ENCODE measurements at regions not wholly inside any gene's neighbourhood (a gene's known extent, or its start where the extent isn't known, plus 50 kb on each side); places are given as distances from the start of the nearest gene placed in this dataset.

DNA sequence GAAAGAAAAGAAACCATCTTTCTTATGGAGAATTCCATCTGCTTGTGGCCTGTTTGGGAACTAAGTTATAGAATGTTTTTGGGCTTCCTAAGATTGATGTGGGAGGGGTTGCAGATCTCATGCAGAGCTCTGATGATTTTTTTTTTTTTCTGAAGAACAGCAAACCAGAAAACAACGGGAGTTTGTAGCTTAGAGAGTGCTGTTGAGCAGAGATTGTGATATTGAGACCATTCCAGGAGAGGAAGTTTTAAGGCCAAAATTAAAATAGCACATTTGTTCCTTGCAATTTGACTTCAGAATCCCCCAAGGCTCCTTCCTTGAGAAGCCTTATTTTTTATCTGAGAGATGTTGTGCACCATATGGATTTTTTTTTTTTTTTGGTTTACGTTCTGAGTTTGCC is 159.5 kb upstream of the NRP1 start:
- no peaks in the 10 kb centered on the region for H3K36me3 Mint-ChIP-seq (ENCODE audit: insufficient read depth, unreplicated experiment)
- DNase-seq: no peak
- H3K27me3 ChIP-seq (replicated peaks; ENCODE audit: control insufficient read depth, insufficient read depth, low read length): no peaks in the 10 kb centered on the region
- no peak overlapping the region for H3K4me3 ChIP-seq (ENCODE audit: low read depth, low read length)
- CTCF ChIA-PET: no interaction called here
- POLR2A ChIA-PET: interaction anchor here (0.6 kb wide), 1 partner anchor 107 kb away, joined by 6 read pairs; no protein-coding TSS in a partner anchor
- no TSS peak for BruUV-seq (replicated peaks)
- no peaks in the 10 kb centered on the region for H3K9me3 Mint-ChIP-seq (ENCODE audit: unreplicated experiment)
- H3K27me3 Mint-ChIP-seq (ENCODE audit: insufficient read depth, unreplicated experiment): no peaks in the 10 kb centered on the region
- H3K9me3 ChIP-seq: no peaks in the 10 kb centered on the region
- H3K4me1 ChIP-seq: peaks cover 15% of the 10 kb centered on the region
- no peak overlapping the region for H3K4me3 Mint-ChIP-seq (ENCODE audit: unreplicated experiment)
- intact Hi-C loops (cut with micrococcal nuclease; ENCODE audit: unreplicated experiment): no loop called here
- peaks cover 10% of the 10 kb centered on the region for H3K4me1 Mint-ChIP-seq (ENCODE audit: low read depth, unreplicated experiment)
- TF ChIP-seq, protein P1, sequence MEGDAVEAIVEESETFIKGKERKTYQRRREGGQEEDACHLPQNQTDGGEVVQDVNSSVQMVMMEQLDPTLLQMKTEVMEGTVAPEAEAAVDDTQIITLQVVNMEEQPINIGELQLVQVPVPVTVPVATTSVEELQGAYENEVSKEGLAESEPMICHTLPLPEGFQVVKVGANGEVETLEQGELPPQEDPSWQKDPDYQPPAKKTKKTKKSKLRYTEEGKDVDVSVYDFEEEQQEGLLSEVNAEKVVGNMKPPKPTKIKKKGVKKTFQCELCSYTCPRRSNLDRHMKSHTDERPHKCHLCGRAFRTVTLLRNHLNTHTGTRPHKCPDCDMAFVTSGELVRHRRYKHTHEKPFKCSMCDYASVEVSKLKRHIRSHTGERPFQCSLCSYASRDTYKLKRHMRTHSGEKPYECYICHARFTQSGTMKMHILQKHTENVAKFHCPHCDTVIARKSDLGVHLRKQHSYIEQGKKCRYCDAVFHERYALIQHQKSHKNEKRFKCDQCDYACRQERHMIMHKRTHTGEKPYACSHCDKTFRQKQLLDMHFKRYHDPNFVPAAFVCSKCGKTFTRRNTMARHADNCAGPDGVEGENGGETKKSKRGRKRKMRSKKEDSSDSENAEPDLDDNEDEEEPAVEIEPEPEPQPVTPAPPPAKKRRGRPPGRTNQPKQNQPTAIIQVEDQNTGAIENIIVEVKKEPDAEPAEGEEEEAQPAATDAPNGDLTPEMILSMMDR (IDR thresholded peaks at IDR 0.05; ENCODE audit: insufficient read depth in 1 of 2, low read depth in 1 of 2, low read length in 1 of 2, severe bottlenecking in 1 of 2, unreplicated experiment in 1 of 2): no peak
- H3K27ac Mint-ChIP-seq (ENCODE audit: unreplicated experiment): no peak overlapping the region
- H3K36me3 ChIP-seq (ENCODE audit: control insufficient read depth, insufficient read depth, low read length): no peaks in the 10 kb centered on the region

DNA sequence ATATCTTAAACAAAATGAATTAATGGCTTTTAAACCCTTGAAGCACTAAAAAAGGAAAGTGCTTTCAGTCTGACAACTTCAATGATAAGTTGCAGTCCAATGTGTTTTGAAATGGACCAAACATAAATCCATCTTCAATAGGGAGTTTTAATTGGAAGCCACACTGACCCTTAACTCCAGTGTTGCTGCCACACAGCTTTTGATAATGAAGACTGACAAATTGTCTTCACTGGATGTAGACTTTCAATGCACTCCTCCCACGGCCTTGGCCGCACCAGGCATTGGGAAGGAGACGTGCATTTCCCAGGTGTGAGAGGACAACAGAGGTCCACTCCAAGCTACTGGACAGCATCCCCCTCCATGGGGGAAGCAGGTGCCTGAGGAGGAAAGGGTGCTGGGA is 159.0 kb upstream of the NRP1 start:
- Histone ChIP-seq H3K27me3 (replicated peaks; ENCODE audit: control insufficient read depth, insufficient read depth, low read length) (no peaks in the 10 kb centered on the region), H3K9me3 (no peaks in the 10 kb centered on the region), H3K4me1 (peaks cover 10% of the 10 kb centered on the region), H3K36me3 (ENCODE audit: control insufficient read depth, insufficient read depth, low read length) (no peaks in the 10 kb centered on the region), H3K4me3 (ENCODE audit: low read depth, low read length) (no peak overlapping the region)
- intact Hi-C loops (cut with micrococcal nuclease; ENCODE audit: unreplicated experiment): no loop called here
- TF ChIP-seq, protein P1 (IDR thresholded peaks at IDR 0.05; ENCODE audit: insufficient read depth in 1 of 2, low read depth in 1 of 2, low read length in 1 of 2, severe bottlenecking in 1 of 2, unreplicated experiment in 1 of 2): no peak
- Mint-ChIP-seq H3K9me3 (ENCODE audit: unreplicated experiment) (no peaks in the 10 kb centered on the region), H3K27me3 (ENCODE audit: insufficient read depth, unreplicated experiment) (no peaks in the 10 kb centered on the region), H3K27ac (ENCODE audit: unreplicated experiment) (no peak overlapping the region), H3K4me1 (ENCODE audit: low read depth, unreplicated experiment) (peaks cover 5% of the 10 kb centered on the region), H3K4me3 (ENCODE audit: unreplicated experiment) (no peak overlapping the region), H3K36me3 (ENCODE audit: insufficient read depth, unreplicated experiment) (no peaks in the 10 kb centered on the region)
- no peak for DNase-seq
- CTCF ChIA-PET: no interaction called here
- BruUV-seq (replicated peaks): no TSS peak
- POLR2A ChIA-PET: no interaction called here

DNA sequence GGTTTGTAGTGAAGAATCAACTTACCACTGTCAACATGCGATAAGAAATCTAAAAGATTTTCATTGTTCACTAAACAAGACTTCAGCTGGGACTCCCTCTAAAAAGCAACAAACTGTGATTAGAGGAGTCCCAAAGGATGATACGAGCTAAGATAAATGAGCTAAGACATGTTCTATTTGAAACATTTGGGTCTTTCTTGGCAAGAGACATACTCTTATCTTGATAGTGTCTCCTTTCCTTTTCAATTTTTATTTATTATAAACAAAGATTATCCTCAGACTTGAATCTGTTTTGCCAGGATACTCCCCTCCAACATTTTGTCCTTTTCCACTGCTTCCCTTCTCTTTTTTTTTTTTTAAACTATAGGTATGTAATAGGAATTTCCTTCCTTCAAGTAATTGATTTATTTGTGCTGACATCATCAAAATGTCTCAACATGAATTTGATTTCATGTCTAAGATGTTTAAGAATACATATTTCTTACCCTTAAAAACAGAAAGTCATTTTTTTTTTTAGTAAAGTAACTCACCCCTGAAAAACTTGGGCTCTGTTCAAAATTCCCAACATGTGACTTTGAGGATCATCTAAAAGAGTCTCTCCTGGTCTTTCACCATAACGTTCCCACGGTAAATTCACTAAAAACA is 158.4 kb upstream of the NRP1 start:
- intact Hi-C loops (cut with micrococcal nuclease; ENCODE audit: unreplicated experiment): no loop called here
- ChIA-PET CTCF (no interaction called here), POLR2A (no interaction called here)
- H3K36me3 ChIP-seq (ENCODE audit: control insufficient read depth, insufficient read depth, low read length): no peaks in the 10 kb centered on the region
- Mint-ChIP-seq H3K9me3 (ENCODE audit: unreplicated experiment) (no peaks in the 10 kb centered on the region), H3K4me1 (ENCODE audit: low read depth, unreplicated experiment) (no peaks in the 10 kb centered on the region), H3K27ac (ENCODE audit: unreplicated experiment) (no peak overlapping the region), H3K27me3 (ENCODE audit: insufficient read depth, unreplicated experiment) (no peaks in the 10 kb centered on the region), H3K4me3 (ENCODE audit: unreplicated experiment) (no peak overlapping the region), H3K36me3 (ENCODE audit: insufficient read depth, unreplicated experiment) (no peaks in the 10 kb centered on the region)
- TF ChIP-seq, protein P1 (IDR thresholded peaks at IDR 0.05; ENCODE audit: insufficient read depth in 1 of 2, low read depth in 1 of 2, low read length in 1 of 2, severe bottlenecking in 1 of 2, unreplicated experiment in 1 of 2): no peak
- no TSS peak for BruUV-seq (replicated peaks)
- H3K9me3 ChIP-seq: no peaks in the 10 kb centered on the region
- no peak overlapping the region for H3K4me3 ChIP-seq (ENCODE audit: low read depth, low read length)
- peaks cover 3% of the 10 kb centered on the region for H3K4me1 ChIP-seq
- no peak for DNase-seq
- no peaks in the 10 kb centered on the region for H3K27me3 ChIP-seq (replicated peaks; ENCODE audit: control insufficient read depth, insufficient read depth, low read length)

Measured in Caco-2 (cell line).